H1 (cell line): ENCODE measurements at regions not wholly inside any gene's neighbourhood (a gene's known extent, or its start where the extent isn't known, plus 50 kb on each side); places are given as distances from the start of the nearest gene placed in this dataset.

Source experiments
- BRCA1 ChIP-seq: IDR thresholded peaks from 2 replicates; pipeline ENCODE4 v1.6.1; 2012; ENCODE audit warnings: low read depth, low read length, improper control_type of control experiment
- CHD7 ChIP-seq: fragments of 300-600 bp; sonication (generic); IDR thresholded peaks from 2 replicates; pipeline ENCODE4 v1.7.1; 2012; ENCODE audit warnings: low read length, moderate library complexity, mild to moderate bottlenecking, inconsistent platforms; ENCODE audit not compliant: insufficient replicate concordance
- GTF2F1 ChIP-seq: IDR thresholded peaks from 2 replicates; pipeline ENCODE4 v1.6.1; 2012; ENCODE audit warnings: low read depth, low read length, improper control_type of control experiment, borderline replicate concordance
- PHF8 ChIP-seq: fragments of 200-600 bp; sonication (generic); conservative IDR thresholded peaks from 2 replicates; pipeline ENCODE4 v1.7.1; 2012; ENCODE audit warnings: low read depth, mild to moderate bottlenecking, inconsistent platforms, low read length, moderate library complexity
- TCF12 ChIP-seq: IDR thresholded peaks from 2 replicates; pipeline ENCODE4 v1.6.1; 2011; ENCODE audit warnings: low read depth, mild to moderate bottlenecking, low read length

GRCh38 chr7:91517201-91517785 lies 253.1 kb downstream of the FZD1 start (continued):
- TF ChIP-seq CHD7 = no peak
- TF ChIP-seq BRCA1 = no peak
- no peak for TF ChIP-seq TCF12
- TF ChIP-seq PHF8 = no peak
- no peak for TF ChIP-seq GTF2F1
